BLaER1 treated with 17β-estradiol and CSF1 and Interleukin-3, amounts not matched to agents 10 nM and 100 nM (cell line): ENCODE measurements at regions not wholly inside any gene's neighbourhood (a gene's known extent, or its start where the extent isn't known, plus 50 kb on each side); places are given as distances from the start of the nearest gene placed in this dataset.
"Not testable (repeated sequence)": the region's sequence is repeated elsewhere in the genome, so short reads cannot be mapped to it uniquely, and the experiment has no call there.

Experiments
- H3K27ac ChIP-seq, 11 experiments: shearing (Covaris generic); formaldehyde crosslinking; 2 replicates each; pipeline ENCODE4 v1.8.1; 2022
- H3K27me3 ChIP-seq, 11 experiments: shearing (Covaris generic); formaldehyde crosslinking; 2 replicates each; pipeline ENCODE4 v1.8.1; 2022
- H3K36me3 ChIP-seq, 11 experiments: shearing (Covaris generic); formaldehyde crosslinking; 2 replicates each; pipeline ENCODE4 v1.8.1; 2022
- H3K4me1 ChIP-seq, 10 experiments: shearing (Covaris generic); formaldehyde crosslinking; 2 replicates each; pipeline ENCODE4 v1.8.1; 2022
- H3K4me2 ChIP-seq, 11 experiments: shearing (Covaris generic); formaldehyde crosslinking; 2 replicates each; pipeline ENCODE4 v1.8.1; 2022
- H3K4me3 ChIP-seq, 10 experiments: shearing (Covaris generic); formaldehyde crosslinking; 2 replicates each; pipeline ENCODE4 v1.8.1; 2022
- H3K9ac ChIP-seq, 11 experiments: shearing (Covaris generic); formaldehyde crosslinking; 2 replicates each; pipeline ENCODE4 v1.8.1; 2022
- H3K9me3 ChIP-seq, 11 experiments: shearing (Covaris generic); formaldehyde crosslinking; replicated peaks in 1 of 11; 2 replicates each; pipeline ENCODE4 v1.8.1; 2022
- H4K20me1 ChIP-seq, 11 experiments: shearing (Covaris generic); formaldehyde crosslinking; 2 replicates each; pipeline ENCODE4 v1.8.1; 2022
- Cebpa-rat ChIP-seq, 11 experiments: shearing (Covaris generic); IDR thresholded peaks; 2 replicates each; pipeline ENCODE4 v1.8.1; 2022

GRCh38 chr18:14965553-14965952 lies 217.6 kb downstream of the ANKRD30B start:
- no peak overlapping the region for H3K4me2 ChIP-seq
- H3K4me1 ChIP-seq = no peaks in the 10 kb centered on the region
- no peaks in the 10 kb centered on the region for H3K9me3 ChIP-seq
- TF ChIP-seq Cebpa-rat (IDR thresholded peaks at IDR 0.05) = no peak
- no peaks in the 10 kb centered on the region for H3K27me3 ChIP-seq
- no peak overlapping the region for H3K4me3 ChIP-seq
- H3K36me3 ChIP-seq = no peaks in the 10 kb centered on the region
- H3K9ac ChIP-seq = no peak overlapping the region
- no peaks in the 10 kb centered on the region for H4K20me1 ChIP-seq
- H3K27ac ChIP-seq = no peak overlapping the region

GRCh38 chr18:14967246-14967645 lies 219.3 kb downstream of the ANKRD30B start:
- H3K27me3 ChIP-seq, H3K27ac ChIP-seq, H3K9ac ChIP-seq, H3K4me2 ChIP-seq, H3K9me3 ChIP-seq, H3K4me1 ChIP-seq, H3K36me3 ChIP-seq, H4K20me1 ChIP-seq, H3K4me3 ChIP-seq: not testable (repeated sequence)

- Histone ChIP-seq H3K4me3 (no peak overlapping the region), H3K4me2 (no peak overlapping the region), H3K9ac (no peak overlapping the region), H3K36me3 (no peaks in the 10 kb centered on the region), H3K27ac (no peak overlapping the region), H4K20me1 (no peaks in the 10 kb centered on the region), H3K9me3 (no peaks in the 10 kb centered on the region), H3K4me1 (no peaks in the 10 kb centered on the region), H3K27me3 (no peaks in the 10 kb centered on the region)
- no peak for TF ChIP-seq Cebpa-rat (IDR thresholded peaks at IDR 0.05)
Measured at GRCh38 chr18:14969500-14969899, 221.5 kb downstream of the ANKRD30B start.

GRCh38 chr18:14970027-14970426 lies 222.1 kb downstream of the ANKRD30B start:
- no peaks in the 10 kb centered on the region for H3K36me3 ChIP-seq
- H3K27me3 ChIP-seq = no peaks in the 10 kb centered on the region
- TF ChIP-seq Cebpa-rat (IDR thresholded peaks at IDR 0.05) = no peak
- no peak overlapping the region for H3K9ac ChIP-seq
- H3K4me3 ChIP-seq = no peak overlapping the region
- no peaks in the 10 kb centered on the region for H3K4me1 ChIP-seq
- no peak overlapping the region for H3K27ac ChIP-seq
- H3K4me2 ChIP-seq = no peak overlapping the region
- no peaks in the 10 kb centered on the region for H4K20me1 ChIP-seq
- H3K9me3 ChIP-seq = no peaks in the 10 kb centered on the region

- Histone ChIP-seq H3K9ac (no peak overlapping the region), H3K27ac (no peak overlapping the region), H4K20me1 (no peaks in the 10 kb centered on the region), H3K9me3 (no peaks in the 10 kb centered on the region), H3K4me3 (no peak overlapping the region), H3K4me1 (no peaks in the 10 kb centered on the region), H3K27me3 (no peaks in the 10 kb centered on the region), H3K4me2 (no peak overlapping the region), H3K36me3 (no peaks in the 10 kb centered on the region)
- TF ChIP-seq Cebpa-rat (IDR thresholded peaks at IDR 0.05) = no peak
Measured at GRCh38 chr18:14971461-14972185, 223.7 kb downstream of the ANKRD30B start.

GRCh38 chr18:14973421-14973820 lies 225.4 kb downstream of the ANKRD30B start:
- not testable (repeated sequence) for H3K27ac ChIP-seq, H3K27me3 ChIP-seq, H3K4me3 ChIP-seq, H3K4me1 ChIP-seq, H3K9ac ChIP-seq, H3K9me3 ChIP-seq, H3K36me3 ChIP-seq, H3K4me2 ChIP-seq, H4K20me1 ChIP-seq

- no peak overlapping the region for H3K4me3 ChIP-seq
- TF ChIP-seq Cebpa-rat (IDR thresholded peaks at IDR 0.05) = no peak
- no peak overlapping the region for H3K27ac ChIP-seq
- no peaks in the 10 kb centered on the region for H3K4me1 ChIP-seq
- no peak overlapping the region for H3K4me2 ChIP-seq
- H3K9ac ChIP-seq = no peak overlapping the region
- no peaks in the 10 kb centered on the region for H4K20me1 ChIP-seq
- no peaks in the 10 kb centered on the region for H3K36me3 ChIP-seq
- no peaks in the 10 kb centered on the region for H3K9me3 ChIP-seq
- H3K27me3 ChIP-seq = no peaks in the 10 kb centered on the region
Measured at GRCh38 chr18:14974088-14974487, 226.1 kb downstream of the ANKRD30B start.

GRCh38 chr18:14974576-14974975 lies 226.6 kb downstream of the ANKRD30B start:
- H3K4me3 ChIP-seq = no peak overlapping the region
- no peak for TF ChIP-seq Cebpa-rat (IDR thresholded peaks at IDR 0.05)
- no peak overlapping the region for H3K9ac ChIP-seq
- no peaks in the 10 kb centered on the region for H3K9me3 ChIP-seq
- no peak overlapping the region for H3K4me2 ChIP-seq
- H3K36me3 ChIP-seq = no peaks in the 10 kb centered on the region
- no peak overlapping the region for H3K27ac ChIP-seq
- H4K20me1 ChIP-seq = no peaks in the 10 kb centered on the region
- H3K27me3 ChIP-seq = no peaks in the 10 kb centered on the region
- H3K4me1 ChIP-seq = no peaks in the 10 kb centered on the region

GRCh38 chr18:14975431-14975830 lies 227.5 kb downstream of the ANKRD30B start:
- Histone ChIP-seq H3K4me1 (peaks cover 0 to 7% (median 0%) of the 10 kb centered on the region in 10 experiments; a peak in 3 of 20 replicates), H3K9ac (no peak overlapping the region), H3K27me3 (no peaks in the 10 kb centered on the region), H3K4me3 (no peak overlapping the region), H3K27ac (no peak overlapping the region), H4K20me1 (no peaks in the 10 kb centered on the region), H3K36me3 (no peaks in the 10 kb centered on the region), H3K4me2 (no peak overlapping the region), H3K9me3 (no peaks in the 10 kb centered on the region)
- no peak for TF ChIP-seq Cebpa-rat (IDR thresholded peaks at IDR 0.05)

- Histone ChIP-seq H3K36me3 (no peaks in the 10 kb centered on the region), H4K20me1 (no peaks in the 10 kb centered on the region), H3K4me1 (peaks cover 0 to 9% (median 0%) of the 10 kb centered on the region in 10 experiments; a peak in 3 of 20 replicates), H3K9ac (no peak overlapping the region), H3K9me3 (no peaks in the 10 kb centered on the region), H3K4me3 (no peak overlapping the region), H3K27ac (no peak overlapping the region), H3K4me2 (no peak overlapping the region), H3K27me3 (no peaks in the 10 kb centered on the region)
- no peak for TF ChIP-seq Cebpa-rat (IDR thresholded peaks at IDR 0.05)
Measured at GRCh38 chr18:14976736-14977430, 228.9 kb downstream of the ANKRD30B start.
